HK-2 (cell line): ENCODE measurements at regions not wholly inside any gene's neighbourhood (a gene's known extent, or its start where the extent isn't known, plus 50 kb on each side); places are given as distances from the start of the nearest gene placed in this dataset.
"Not testable (repeated sequence)": the region's sequence is repeated elsewhere in the genome, so short reads cannot be mapped to it uniquely, and the experiment has no call there.

ENCODE experiments used
- DNase-seq: peaks from one replicate; pipeline ENCODE4 v3.0.0-alpha.2; 2018; ENCODE audit not compliant: unreplicated experiment

DNA sequence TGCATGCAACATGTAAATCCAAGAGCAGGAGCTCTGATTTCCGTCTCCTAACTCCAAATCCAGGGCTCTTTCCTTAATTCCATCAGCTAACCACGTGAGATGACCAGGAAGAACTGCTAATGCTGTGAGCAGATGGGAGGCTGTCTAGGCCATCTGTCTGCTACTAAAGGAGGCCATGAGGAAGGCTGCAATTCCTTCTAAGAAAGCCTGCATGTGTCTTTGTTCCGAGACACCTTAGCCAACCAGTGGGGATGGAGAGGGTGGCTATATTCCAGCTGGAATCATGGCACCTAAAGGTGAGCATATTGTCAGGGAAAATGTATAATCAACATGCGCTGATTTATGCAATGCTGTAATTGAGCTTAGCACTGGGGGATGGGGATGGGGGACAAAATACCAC, 267.2 kb upstream of the CDH5 start:
- no peak for DNase-seq

DNA sequence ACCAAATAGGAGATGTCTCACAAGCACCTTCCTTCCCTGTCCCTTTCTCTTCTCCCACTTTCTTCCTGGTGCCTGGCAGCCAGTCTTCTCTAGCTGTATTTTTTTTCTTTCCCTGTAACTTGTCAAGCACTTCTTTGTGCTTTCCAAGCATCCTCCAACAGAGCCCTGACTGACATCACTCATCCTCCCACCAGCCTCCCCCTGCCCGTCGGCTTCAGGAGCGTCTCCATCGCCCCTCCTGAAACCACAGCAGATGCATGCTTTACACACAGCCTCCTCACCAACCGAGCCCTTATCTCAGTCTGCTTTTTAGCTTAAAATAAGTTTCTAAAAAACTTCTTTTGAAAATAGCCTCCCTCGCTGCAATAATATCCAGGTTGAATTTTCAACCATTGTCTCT, 268.7 kb upstream of the CDH5 start:
- no peak for DNase-seq

- no peak for DNase-seq
These were observed 270.8 kb upstream of the CDH5 start for GRCh38 chr16:66095676-66096075.

DNA sequence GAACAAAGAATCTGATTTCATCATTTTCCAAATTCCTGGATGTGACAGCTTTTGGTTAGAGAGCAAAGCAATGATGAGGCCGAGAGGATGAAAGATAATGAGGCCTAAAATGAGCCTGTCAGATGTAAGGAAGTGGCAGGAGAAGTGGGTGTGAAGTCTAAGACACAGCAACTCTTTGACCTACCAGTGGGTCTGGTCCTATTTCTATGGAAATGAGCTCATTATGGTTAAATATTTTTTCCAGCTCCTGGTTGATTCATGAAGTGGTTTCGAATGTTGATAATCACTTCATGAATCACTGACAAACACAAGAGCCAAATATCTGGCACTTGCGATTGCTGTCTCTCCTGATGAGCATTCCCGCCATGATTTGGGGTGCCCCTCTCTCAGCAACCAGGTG, 273.3 kb upstream of the CDH5 start:
- no peak for DNase-seq

DNA sequence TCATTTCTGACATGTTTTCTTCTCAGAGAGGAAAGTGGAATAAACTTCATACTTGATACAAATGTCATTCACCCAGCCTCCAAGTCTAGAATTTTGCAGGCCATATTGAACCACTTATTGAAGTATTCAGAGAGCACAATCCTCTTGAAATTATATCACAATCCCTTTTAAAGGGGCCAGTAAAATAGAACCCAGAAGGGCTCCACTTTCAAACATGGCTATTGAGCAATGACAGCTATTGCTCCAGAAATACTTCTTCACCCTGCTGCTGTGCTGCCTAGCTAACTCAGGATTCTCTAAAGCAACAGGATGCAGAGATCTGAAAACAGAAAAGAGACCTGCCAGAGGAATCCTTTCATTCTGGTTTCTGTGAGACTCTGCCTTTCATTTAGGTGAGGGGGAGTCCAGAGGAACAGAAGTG, 275.0 kb upstream of the CDH5 start:
- no peak for DNase-seq

DNA sequence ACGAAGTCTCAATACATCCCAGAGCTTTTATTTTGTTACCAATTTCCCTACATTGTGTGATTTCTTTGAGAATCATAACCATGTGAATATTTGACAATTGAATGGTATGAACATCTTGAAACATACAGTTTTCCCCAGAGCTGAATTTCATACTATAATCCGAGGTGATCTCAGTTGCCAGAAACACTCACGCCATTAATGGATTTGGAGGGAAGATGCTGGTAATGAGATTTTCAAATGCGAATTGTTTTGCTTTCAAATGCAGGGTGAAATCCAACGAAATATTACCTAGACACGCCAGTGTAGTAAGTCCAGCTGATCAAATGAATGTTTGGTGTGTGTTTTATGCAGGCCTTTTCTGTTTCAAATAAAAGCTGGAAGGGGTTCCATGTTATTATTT, 277.8 kb upstream of the CDH5 start:
- no peak for DNase-seq

- DNase-seq: no peak
These were observed 279.2 kb upstream of the CDH5 start for GRCh38 chr16:66087308-66087707.

DNA sequence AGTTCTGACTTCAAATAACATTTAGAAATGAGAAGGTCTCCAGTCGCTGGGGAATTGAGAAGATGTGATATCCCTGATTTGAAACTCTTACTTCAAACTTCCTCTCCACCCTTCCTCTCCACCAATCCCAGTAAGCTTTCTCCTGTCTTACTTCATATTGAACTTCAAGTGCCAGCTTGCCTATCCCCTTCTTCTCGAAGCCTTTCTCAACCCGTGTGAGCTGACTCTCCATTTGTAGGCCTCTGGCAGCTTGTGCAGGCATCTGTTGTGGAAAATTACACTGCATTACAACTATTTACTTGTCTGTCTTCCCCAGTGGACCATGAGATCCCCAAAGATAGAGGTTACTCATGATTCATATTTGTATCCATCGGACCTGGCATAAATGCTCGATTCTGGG, 280.8 kb upstream of the CDH5 start:
- DNase-seq: no peak

- DNase-seq: not testable (repeated sequence)
These were observed 281.8 kb upstream of the CDH5 start for GRCh38 chr16:66084731-66085130.

GRCh38 chr16:66084306-66084705, 282.2 kb upstream of the CDH5 start:
- no peak for DNase-seq

DNA sequence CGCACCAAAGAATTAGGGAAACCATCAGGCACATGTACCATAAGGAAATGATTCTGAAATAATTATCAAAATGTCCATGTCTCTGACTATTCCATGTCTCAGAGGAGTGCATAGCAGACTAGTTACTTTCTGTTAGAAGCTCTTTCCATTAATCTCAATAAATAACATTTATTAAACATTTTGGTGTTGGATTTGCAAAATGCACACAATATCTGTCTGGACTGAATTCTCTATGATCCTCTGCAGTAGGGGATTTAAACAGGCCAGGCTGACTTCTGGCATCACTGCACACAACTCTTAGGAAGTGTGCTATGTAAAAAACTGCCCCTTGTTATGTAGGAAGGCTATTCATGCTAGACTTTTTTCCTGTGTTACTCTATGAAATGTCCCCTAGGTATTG, 283.3 kb upstream of the CDH5 start:
- no peak for DNase-seq

DNA sequence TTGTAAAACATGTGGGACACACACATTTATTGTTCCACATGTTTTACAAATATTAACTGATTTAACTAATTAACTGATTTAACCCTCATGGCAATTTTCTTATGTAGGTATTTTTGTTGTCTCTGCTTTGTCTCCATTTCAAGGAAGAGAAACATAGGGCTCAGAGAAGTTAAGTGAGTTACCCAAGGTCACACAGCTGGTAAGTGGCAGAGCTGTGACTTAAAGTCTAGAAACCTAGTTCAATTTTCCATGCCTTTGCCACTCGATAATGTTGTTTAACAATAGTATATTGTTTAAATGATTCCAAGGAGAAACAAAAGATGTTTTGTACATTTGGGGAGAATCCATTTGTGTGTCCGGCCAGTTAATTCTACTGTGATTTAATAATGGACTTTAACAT, 284.1 kb upstream of the CDH5 start:
- no peak for DNase-seq

DNA sequence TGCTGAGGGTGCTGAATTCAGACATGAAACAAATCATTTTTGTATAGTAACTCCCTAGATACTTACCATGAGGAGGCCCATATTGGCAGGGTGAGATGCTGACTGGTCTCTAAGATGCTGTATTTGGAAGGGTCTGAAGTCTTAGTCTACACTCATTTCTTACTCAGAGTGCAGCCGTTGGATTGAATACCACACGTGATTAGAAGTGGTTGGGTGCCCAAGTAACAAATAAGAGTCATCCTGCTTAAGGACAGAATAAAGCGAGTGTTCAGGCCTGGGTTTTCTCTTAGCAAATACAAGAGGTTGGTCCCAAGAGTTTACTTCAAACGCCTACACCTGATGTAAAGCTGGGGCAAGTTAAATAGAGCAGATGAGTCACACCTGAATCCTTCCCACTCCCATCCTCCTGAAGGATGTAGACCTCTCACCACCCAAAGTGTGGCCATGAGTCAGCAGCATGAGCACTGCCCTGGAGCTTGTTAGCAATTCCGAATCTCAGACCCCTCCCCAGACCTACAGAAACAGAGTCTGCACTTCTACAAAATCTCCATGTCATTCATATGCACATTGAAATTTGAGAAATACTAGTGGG, 284.6 kb upstream of the CDH5 start:
- DNase-seq: no peak

DNA sequence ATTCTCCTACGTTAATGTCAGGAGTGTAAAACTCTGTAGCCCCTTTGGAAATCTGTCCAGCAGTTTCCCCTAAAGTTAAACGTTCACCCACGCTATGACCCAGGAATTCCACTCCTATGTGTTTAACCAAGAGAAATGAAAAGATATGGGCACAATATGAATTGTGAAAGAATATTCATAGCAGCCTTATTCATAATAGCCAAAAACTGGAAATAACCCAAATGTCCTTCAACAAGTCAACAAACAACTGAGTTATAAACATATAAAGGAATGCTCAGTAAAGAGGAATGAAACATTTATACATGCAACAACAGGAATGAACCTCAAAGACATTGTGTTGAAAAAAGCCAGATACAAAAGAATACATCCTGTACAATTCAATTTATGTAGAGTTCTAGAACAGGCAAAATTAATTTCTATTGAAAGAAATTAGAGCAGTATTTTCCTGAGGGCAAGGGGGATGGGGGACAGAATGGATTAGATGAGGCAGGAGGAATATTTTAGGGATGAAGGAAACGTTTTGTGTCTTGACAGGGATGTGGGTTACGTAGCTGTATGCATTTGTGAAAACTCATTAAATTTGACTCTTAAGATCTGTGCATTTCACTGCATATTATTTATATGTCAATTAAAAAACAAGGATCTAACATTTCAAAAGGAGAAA, 286.7 kb upstream of the CDH5 start:
- no peak for DNase-seq

GRCh38 chr16:66070140-66070917, 296.2 kb upstream of the CDH5 start:
- no peak for DNase-seq

- no peak for DNase-seq
These were observed 296.9 kb upstream of the CDH5 start for GRCh38 chr16:66069587-66069986.

- DNase-seq: no peak
These were observed 300.1 kb upstream of the CDH5 start for GRCh38 chr16:66066404-66066803.

GRCh38 chr16:66065925-66066324, 300.6 kb upstream of the CDH5 start:
- no peak for DNase-seq

DNA sequence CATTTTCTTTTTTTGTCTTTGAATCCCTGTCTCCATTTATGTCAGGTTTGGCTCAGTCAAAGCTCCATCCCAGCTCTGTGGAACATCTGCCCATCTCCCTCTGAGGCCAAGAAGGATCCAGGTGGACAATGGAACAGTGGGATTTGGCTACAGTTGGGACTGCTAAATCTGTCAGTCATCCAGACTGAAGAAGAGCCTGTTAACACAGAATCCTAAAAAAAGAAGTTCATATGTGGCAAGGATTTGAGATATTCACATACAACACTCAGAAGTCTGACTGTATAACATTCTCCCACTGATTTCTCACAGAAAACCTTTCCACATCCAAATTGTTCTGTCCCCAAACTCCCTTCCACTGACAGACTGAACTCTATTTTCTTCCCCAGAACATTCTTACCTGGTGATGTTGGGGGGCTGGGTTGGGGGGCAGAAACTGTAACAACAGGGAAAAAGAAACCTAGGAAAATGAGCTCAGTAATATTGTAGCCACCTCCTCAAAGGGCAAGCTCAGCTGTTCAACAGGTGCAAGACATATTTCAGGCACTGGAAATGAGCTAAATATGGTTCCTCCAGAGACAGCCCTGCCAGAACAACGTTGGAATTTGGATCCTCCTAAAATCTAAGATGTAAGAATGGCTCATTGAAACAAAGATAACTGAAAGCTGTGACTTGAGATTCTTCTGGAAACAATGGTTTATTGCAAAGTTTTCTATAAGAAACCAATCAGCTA, 301.5 kb upstream of the CDH5 start:
- DNase-seq: no peak

DNA sequence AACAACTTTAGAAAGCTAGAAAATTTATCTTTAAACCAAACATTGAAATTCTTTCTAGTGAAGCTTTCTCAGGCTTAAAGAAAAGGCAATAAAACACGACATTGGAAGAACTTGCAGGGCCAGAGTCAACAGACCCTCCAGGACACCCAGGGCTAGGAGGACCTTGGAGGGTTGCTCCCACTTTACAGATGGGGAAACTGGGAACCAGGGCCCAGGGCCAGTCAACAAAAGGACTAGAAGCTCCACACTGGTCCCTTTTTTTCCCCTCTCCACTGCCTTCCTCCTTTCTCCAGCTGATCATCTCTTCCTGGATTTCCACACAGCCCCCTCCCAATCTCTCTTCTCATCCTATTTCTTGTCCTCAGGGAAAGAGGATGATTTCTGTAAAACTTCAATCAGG, 307.7 kb upstream of the CDH5 start:
- DNase-seq: no peak

- DNase-seq: no peak
These were observed 308.3 kb upstream of the CDH5 start for GRCh38 chr16:66058172-66058691.

DNA sequence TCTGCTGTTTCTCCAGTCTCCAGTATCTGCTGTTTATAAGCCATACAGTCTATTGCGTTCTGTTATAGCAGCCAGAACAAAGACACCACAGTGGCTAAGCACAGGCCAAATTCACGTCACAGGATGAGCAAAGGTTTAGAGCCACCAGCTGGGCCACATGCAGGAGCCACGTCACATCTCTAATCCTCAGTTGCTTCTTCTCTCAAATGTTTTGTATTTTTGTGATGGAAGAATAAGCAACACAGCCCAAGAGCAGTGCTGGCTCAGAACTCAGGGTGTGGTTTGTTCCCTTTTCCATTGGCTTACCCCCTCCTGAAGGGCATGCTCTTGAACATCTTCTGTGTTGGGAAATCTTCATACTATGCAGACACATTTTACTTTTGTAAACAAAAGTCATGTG, 309.4 kb upstream of the CDH5 start:
- no peak for DNase-seq
